Muscle layer of colon (tissue), 2 donors: ENCODE measurements at regions not wholly inside any gene's neighbourhood (a gene's known extent, or its start where the extent isn't known, plus 50 kb on each side); places are given as distances from the start of the nearest gene placed in this dataset.

Experiments
- H3K27ac ChIP-seq: one replicate; pipeline ENCODE4 v1.7.0; 2013; ENCODE audit warnings: low read depth, mild to moderate bottlenecking, low read length, moderate library complexity
- H3K27me3 ChIP-seq, 2 donors: one replicate each; pipeline ENCODE4 v1.7.0; 2013; ENCODE audit warnings: low read length in 2 of 2, mild to moderate bottlenecking in 2 of 2; ENCODE audit not compliant: insufficient read depth in 2 of 2, control insufficient read depth in 1 of 2
- H3K36me3 ChIP-seq: one replicate; pipeline ENCODE4 v1.7.0; 2013; ENCODE audit warnings: mild to moderate bottlenecking, low read length; ENCODE audit not compliant: insufficient read depth
- H3K4me1 ChIP-seq: one replicate; pipeline ENCODE4 v1.7.0; 2013; ENCODE audit warnings: mild to moderate bottlenecking, low read length; ENCODE audit not compliant: insufficient read depth
- H3K4me3 ChIP-seq, 2 donors: one replicate each; pipeline ENCODE4 v1.7.0; 2013; ENCODE audit warnings: low read length in 2 of 2, low read depth in 1 of 2, mild to moderate bottlenecking in 1 of 2, moderate library complexity in 1 of 2
- H3K9ac ChIP-seq: one replicate; pipeline ENCODE4 v1.7.0; 2013; ENCODE audit warnings: low read length
- H3K9me3 ChIP-seq: one replicate; pipeline ENCODE4 v1.7.0; 2013; ENCODE audit warnings: mild to moderate bottlenecking, low read length
- donor health status: abdominal sarcoma.
- donor health status: Adenocarcinoma of cecum.

- H3K4me1 ChIP-seq = no peaks in the 10 kb centered on the region
Measured at GRCh38 chr11:97974798-97975498, 1045.8 kb upstream of the CNTN5 start.

GRCh38 chr11:97977726-97978125 is 1043.0 kb upstream of the CNTN5 start:
- Histone ChIP-seq H3K4me3 (no peak overlapping the region), H3K9ac (no peak overlapping the region), H3K4me1 (no peaks in the 10 kb centered on the region)

More at GRCh38 chr11:97974798-97975498, 1045.8 kb upstream of the CNTN5 start:
- Histone ChIP-seq H3K36me3 (no peaks in the 10 kb centered on the region), H3K9ac (no peak overlapping the region), H3K27ac (no peak overlapping the region), H3K9me3 (no peaks in the 10 kb centered on the region), H3K4me3 (no peak overlapping the region), H3K27me3 (no peaks in the 10 kb centered on the region)

GRCh38 chr11:97979741-97980140 is 1041.0 kb upstream of the CNTN5 start:
- Histone ChIP-seq H3K27me3 (no peaks in the 10 kb centered on the region), H3K36me3 (no peaks in the 10 kb centered on the region), H3K4me1 (no peaks in the 10 kb centered on the region), H3K9ac (no peak overlapping the region), H3K4me3 (no peak overlapping the region), H3K27ac (no peak overlapping the region), H3K9me3 (no peaks in the 10 kb centered on the region)

More at GRCh38 chr11:97977726-97978125, 1043.0 kb upstream of the CNTN5 start:
- Histone ChIP-seq H3K9me3 (no peaks in the 10 kb centered on the region), H3K27me3 (no peaks in the 10 kb centered on the region), H3K27ac (no peak overlapping the region), H3K36me3 (no peaks in the 10 kb centered on the region)

- no peaks in the 10 kb centered on the region for H3K9me3 ChIP-seq
- no peaks in the 10 kb centered on the region for H3K4me1 ChIP-seq
- H3K27me3 ChIP-seq = no peaks in the 10 kb centered on the region
- no peaks in the 10 kb centered on the region for H3K36me3 ChIP-seq
- no peak overlapping the region for H3K4me3 ChIP-seq
- no peak overlapping the region for H3K27ac ChIP-seq
- H3K9ac ChIP-seq = no peak overlapping the region
Measured at GRCh38 chr11:97982512-97982911, 1038.2 kb upstream of the CNTN5 start.

DNA sequence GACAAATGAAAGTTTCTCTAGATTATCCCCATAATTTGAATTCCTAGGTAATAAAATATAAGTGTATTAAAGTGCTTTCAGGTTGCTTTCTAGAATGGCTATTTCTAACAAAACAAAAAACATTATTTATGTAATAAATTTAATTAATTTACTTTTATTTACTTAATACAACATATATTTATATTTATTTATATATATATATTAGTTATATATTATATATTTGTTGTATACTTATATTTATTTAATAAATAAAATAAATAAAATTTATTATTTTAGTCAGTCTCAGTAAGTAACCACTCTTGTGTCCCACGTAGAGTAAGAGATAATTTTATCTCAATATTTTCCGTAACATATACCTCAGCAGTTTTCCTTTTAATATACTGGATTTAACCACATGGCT is 1031.6 kb upstream of the CNTN5 start:
- Histone ChIP-seq H3K27me3 (no peaks in the 10 kb centered on the region), H3K9me3 (no peaks in the 10 kb centered on the region), H3K4me3 (no peak overlapping the region), H3K9ac (no peak overlapping the region), H3K36me3 (no peaks in the 10 kb centered on the region), H3K4me1 (no peaks in the 10 kb centered on the region), H3K27ac (no peak overlapping the region)

DNA sequence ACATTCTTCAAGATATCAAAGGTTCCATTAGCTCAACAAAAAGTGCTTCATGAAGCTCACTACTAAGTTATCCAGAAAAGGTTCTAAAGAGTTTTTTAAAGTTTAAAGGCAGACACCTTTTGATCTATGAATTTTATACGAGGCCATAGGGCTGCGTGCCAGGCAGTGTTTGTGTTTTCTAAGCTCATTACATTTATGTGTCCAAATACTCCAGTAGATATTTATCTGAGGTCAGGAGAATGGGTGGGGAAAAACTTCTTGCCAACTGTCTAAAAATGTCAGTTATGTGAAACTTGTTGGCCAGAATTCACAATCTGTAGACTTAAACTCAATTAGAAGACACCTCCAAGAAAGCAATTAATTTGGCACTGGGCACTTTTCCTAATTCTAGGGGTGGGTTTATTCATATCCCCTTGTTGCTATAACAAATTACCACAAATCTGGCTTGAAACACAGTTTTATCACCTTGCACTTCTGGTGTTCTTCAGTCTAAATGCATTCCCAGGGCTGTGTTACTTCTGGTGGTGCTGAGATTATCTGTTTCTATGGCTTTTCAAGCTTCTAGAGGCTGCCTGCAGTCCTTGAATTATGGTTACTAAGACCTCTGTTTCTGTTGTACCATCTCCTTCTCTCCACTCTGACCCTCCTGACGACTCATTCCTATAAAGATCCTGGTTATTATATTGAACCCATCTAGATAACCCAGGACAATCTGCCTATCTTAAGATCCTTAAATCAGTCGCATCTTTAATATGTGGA is 1030.4 kb upstream of the CNTN5 start:
- no peaks in the 10 kb centered on the region for H3K9me3 ChIP-seq
- H3K9ac ChIP-seq = no peak overlapping the region
- H3K4me3 ChIP-seq = no peak overlapping the region
- H3K36me3 ChIP-seq = no peaks in the 10 kb centered on the region
- no peak overlapping the region for H3K27ac ChIP-seq
- no peaks in the 10 kb centered on the region for H3K27me3 ChIP-seq
- H3K4me1 ChIP-seq = no peaks in the 10 kb centered on the region

DNA sequence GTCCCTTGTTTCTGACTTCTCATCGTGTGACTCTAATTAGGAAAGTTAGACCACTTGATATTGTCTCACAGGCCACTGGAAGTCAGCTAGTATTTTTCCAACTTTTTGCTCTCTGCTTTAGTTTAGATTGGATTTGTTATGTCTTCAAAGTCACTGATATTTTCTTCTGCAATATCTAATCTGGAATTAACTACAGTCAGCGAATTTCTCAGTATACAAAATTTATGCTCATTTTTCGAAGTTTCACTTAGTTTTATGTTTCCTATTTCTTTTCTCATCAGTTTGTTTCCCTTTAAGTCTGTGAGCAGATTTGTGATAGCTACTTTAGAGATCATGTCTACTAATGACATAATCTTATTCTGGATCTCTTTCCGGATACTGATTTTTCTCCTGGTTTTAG is 1027.2 kb upstream of the CNTN5 start:
- Histone ChIP-seq H3K4me3 (no peak overlapping the region), H3K27ac (no peak overlapping the region), H3K9ac (no peak overlapping the region), H3K4me1 (no peaks in the 10 kb centered on the region), H3K27me3 (no peaks in the 10 kb centered on the region), H3K9me3 (no peaks in the 10 kb centered on the region), H3K36me3 (no peaks in the 10 kb centered on the region)

- Histone ChIP-seq H3K36me3 (no peaks in the 10 kb centered on the region), H3K4me1 (no peaks in the 10 kb centered on the region), H3K27me3 (no peaks in the 10 kb centered on the region), H3K27ac (no peak overlapping the region), H3K4me3 (no peak overlapping the region), H3K9ac (no peak overlapping the region), H3K9me3 (no peaks in the 10 kb centered on the region)
Measured at GRCh38 chr11:97995874-97996273, 1024.9 kb upstream of the CNTN5 start.

DNA sequence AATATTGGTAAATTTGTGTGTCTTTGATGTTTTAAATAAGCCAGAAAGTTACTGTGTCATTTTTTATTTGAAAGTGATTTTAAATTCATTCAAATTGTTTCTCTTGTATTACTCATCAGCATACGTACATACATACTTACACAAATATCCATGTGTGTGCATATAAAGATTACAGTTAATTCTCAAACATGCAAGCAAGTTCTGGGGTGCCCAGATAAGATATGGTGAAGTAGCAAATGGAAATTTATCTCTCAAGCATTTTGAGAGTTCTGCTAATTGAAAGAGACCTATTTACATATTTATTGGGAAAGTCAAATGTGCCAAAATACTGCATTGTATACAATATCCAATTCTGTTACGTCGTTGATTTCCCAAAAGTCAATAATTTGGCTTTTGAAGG is 1024.0 kb upstream of the CNTN5 start:
- no peak overlapping the region for H3K9ac ChIP-seq
- no peak overlapping the region for H3K4me3 ChIP-seq
- H3K27ac ChIP-seq = no peak overlapping the region
- no peaks in the 10 kb centered on the region for H3K4me1 ChIP-seq
- H3K36me3 ChIP-seq = no peaks in the 10 kb centered on the region
- no peaks in the 10 kb centered on the region for H3K9me3 ChIP-seq
- no peaks in the 10 kb centered on the region for H3K27me3 ChIP-seq

DNA sequence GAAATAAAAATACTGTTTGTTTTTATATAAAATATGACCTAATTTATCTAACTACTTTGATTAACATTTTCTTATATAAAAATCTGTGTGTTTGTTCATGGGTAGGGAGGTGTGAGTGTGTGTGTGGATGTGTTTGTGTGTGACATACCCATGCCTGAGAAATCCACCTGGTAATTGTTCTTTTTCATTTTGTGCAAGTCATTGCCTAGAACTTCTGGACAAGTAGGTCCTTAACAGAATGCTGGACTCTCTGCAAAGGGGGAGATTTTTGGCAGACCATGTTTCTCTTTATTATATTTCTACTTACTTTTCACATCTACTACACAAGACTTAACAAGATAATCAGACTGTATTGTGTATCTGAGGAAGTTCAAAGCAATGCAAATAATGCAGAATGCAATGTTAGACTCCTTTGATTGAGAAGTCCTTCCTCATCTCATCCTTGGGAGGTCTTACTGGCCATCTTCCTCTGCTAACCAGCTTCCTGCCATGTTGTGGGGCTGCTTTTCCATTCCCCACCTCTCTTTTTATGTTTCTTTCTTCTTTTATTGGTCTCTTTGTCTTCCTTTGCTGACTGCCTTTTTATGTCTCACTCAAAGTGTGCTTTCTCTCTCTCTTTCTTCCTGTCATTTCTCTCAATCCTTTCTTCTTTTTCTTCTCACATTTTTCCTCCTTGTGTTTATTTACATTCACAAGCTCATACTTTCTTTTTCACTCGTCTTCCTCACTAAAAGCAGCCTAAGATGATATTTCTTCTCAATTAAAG is 1017.0 kb upstream of the CNTN5 start:
- Histone ChIP-seq H3K27ac (no peak overlapping the region), H3K4me3 (no peak overlapping the region), H3K9me3 (no peaks in the 10 kb centered on the region), H3K4me1 (no peaks in the 10 kb centered on the region), H3K36me3 (no peaks in the 10 kb centered on the region), H3K27me3 (no peaks in the 10 kb centered on the region), H3K9ac (no peak overlapping the region)

DNA sequence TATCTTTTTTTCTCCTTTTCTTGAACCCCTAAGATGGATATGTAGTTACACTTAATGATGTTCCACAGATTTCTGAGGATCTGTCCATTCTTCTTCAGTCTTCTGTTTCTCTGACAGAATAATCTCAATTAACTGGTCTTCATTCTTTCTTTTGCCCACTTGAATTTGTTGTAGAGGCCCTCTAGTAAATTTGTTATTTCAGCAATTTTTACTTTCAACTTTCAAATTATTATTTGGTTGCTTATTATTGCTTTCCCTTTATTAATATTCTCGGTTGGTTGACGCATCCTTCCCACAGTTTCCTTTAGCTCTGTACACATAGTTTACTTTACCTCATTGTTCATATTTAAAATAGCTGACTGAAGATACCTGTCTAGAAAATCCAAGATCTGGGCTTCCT is 1013.7 kb upstream of the CNTN5 start:
- Histone ChIP-seq H3K27me3 (no peaks in the 10 kb centered on the region), H3K27ac (no peak overlapping the region), H3K36me3 (no peaks in the 10 kb centered on the region), H3K4me1 (no peaks in the 10 kb centered on the region), H3K9ac (no peak overlapping the region), H3K4me3 (no peak overlapping the region), H3K9me3 (no peaks in the 10 kb centered on the region)
